GM18907 (cell line): ENCODE measurements at regions not wholly inside any gene's neighbourhood (a gene's known extent, or its start where the extent isn't known, plus 50 kb on each side); places are given as distances from the start of the nearest gene placed in this dataset.
"Not testable (repeated sequence)": the region's sequence is repeated elsewhere in the genome, so short reads cannot be mapped to it uniquely, and the experiment has no call there.

Source experiments
- ATAC-seq: cut with Tn5 transposase; IDR thresholded peaks from one replicate; pipeline ENCODE4 v1.9.1; 2021; ENCODE audit warnings: mild to moderate bottlenecking, moderate library complexity; ENCODE audit not compliant: unreplicated experiment

DNA sequence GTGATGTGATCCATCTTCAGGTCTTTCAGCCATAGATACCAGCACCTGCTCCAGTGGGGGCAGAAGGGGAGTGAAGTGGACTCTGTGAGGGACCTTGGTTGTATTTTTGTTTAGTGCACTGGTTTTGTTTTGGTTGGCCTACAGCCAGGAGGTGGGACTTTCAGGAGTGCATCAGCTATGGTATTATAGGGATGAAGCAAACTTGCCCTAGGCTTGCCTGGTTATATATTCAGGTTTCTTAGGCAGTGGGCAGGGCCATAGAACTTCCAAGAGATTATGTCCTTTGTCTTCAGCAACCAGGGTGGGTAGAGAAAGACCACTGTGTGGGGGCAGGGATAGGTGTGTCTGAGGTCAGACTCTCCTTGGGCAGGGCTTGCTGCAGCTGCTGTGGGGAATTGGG lies 337.3 kb upstream of the SGO1 start:
- no peak for ATAC-seq

- not testable (repeated sequence) for ATAC-seq
Observed at GRCh38 chr3:20517316-20517715, 331.3 kb upstream of the SGO1 start.

GRCh38 chr3:20516311-20516710 lies 330.3 kb upstream of the SGO1 start:
- no peak for ATAC-seq

GRCh38 chr3:20515834-20516233 lies 329.8 kb upstream of the SGO1 start:
- ATAC-seq, result no peak

- ATAC-seq, result peak; percentile 95
Observed at GRCh38 chr3:20511863-20512505, 326.0 kb upstream of the SGO1 start.

- no peak for ATAC-seq
Observed at GRCh38 chr3:20510396-20510795, 324.4 kb upstream of the SGO1 start.

- ATAC-seq, result no peak
Observed at GRCh38 chr3:20503394-20504082, 317.5 kb upstream of the SGO1 start.

DNA sequence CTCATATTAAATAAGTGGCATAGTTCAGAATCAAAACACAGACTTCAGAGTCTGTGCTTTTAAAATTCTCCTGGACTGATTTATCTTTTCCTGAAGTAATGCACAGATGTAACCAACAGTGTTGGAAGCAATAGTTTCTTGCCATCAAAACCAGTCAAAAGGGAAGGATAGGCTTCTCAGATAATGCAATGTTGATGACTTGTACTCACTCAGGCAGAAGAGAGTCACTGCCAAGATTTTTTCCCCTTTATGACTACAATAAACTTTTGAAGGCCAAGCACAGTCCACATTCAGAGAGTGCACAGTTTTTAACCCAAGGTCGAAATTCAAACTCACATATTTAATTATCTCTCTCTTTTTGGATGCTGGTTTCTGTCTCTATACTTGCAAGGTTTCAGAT lies 305.0 kb upstream of the SGO1 start:
- ATAC-seq, result no peak

DNA sequence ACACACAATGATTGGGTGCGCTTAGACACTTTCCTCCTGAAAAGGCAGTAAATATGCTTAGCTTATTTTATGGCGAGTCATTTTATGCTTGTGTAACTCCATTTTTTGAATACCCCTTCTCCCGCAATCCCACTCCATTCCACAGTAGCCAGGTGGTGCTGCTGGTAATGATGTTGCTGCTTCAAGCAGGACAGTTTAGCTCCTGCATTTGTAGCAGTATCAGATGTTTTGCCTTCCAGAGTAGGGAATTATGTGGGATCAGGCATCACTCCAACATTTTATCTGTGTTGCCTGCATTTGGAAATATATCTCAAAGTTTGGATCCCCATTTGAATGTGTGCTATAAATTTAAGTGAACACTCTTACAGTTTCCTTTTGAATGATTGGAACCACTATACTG lies 302.1 kb upstream of the SGO1 start:
- ATAC-seq, result no peak

DNA sequence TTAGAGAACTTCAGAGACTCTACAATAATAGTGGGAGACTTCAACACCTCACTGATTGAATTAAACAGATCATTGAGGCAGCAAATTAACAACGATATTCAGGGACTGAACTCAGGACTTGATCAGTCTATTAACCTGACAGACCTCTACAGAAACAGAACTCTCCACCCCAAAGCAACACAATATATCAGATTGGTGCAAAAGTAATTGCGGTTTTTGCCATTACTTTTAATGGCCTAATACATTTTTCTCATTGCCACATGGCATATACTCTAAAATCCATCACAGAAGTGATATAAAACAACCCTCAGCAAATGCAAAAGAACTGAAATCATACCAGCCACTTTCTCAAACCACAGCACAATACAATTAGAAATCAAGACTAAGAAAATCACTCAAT lies 298.1 kb upstream of the SGO1 start:
- ATAC-seq, result no peak

GRCh38 chr3:20482350-20482749 lies 296.3 kb upstream of the SGO1 start:
- ATAC-seq, result no peak

GRCh38 chr3:20480786-20481365 lies 294.9 kb upstream of the SGO1 start:
- no peak for ATAC-seq

DNA sequence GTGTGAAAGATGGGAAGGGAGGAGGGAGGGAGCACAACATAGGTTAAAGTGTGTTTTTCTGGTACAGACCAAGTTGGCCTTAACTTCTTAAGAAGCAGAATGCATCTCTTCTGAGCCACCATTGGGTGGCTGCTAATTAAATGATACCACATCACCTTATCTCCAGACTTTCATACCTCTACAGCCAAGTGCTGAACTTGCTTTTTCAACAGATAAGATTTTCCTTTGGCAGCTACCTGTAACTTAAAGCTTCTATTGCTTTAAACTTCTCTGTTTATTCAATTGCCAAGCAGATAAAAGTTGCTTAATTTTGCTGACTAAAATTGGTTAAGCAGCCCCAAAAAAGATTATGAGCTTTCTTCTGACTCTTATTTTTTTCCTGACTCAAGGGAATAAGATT lies 292.4 kb upstream of the SGO1 start:
- ATAC-seq, result no peak

- not testable (repeated sequence) for ATAC-seq
Observed at GRCh38 chr3:20464237-20464636, 278.2 kb upstream of the SGO1 start.

GRCh38 chr3:20462723-20463122 lies 276.7 kb upstream of the SGO1 start:
- ATAC-seq, result no peak

DNA sequence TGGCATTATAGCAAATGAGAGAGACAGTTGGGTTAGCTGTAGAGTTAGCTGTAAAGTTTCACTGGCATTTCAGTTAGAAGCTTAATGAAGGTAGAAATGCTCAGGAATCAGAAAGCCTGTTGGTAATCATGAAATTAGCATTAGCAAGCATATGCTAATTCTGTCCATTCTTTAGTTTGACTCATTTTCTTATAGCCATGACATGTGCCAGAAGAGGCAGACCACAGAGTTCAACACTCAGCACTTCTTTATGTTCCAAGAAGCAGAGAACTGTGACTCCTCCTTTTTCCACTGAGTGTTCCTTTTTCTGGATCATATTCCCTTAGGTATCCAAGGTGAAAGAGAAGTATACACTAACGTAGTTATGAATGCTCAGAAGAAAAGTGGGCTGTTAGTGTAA lies 276.2 kb upstream of the SGO1 start:
- no peak for ATAC-seq

DNA sequence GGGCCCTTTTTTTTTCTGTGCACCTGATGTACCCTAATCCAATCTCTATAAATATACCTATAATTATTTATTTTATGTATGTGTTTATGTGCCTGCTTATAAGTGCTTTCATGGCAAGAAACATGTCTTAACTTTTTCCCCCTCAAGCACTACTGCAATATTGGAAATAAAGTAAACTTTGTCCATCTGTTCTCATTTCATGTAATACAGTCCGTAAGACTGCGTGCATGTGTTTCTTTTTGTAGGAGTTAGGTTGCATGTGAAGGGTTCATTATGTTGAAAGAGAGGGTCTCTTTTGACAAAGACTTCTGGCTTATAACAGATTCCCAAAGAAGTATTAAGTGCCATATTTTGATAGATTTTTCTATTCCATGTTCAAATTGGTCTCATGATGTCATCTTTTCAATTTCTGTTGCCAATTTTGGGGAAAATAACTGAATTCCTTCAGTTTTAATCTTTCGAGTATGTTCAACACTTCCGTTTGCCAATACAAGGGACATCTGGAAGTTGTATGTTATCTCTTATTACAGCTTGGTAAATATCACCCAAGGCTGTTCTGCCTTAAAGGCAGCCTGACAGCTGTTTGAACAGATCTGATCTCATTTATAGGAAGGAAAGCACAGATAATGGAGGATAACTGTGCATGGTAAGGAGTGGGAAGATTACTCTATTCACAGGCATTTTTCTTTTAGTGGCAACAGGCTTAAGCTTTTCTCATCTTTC lies 273.1 kb upstream of the SGO1 start:
- ATAC-seq, result no peak

GRCh38 chr3:20456511-20456910 lies 270.5 kb upstream of the SGO1 start:
- ATAC-seq, result no peak

DNA sequence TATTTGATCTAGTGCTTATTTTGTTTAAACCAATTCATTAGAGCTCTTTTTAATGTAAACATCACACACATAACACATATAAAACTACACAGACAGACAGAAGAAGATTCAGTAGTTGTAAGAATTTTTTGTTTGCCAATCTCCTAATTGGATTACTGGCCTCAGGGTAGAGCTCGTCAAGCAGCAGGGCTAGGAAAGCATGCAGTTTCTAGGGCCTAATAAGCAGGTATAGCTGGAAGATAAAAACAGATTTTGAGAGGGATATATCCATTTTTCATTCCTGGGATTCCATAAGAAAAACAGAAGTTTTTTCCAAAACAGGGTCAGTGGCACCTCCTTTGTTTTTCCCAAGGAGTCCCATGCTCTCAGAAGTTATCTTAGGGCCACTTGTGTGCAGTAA lies 265.2 kb upstream of the SGO1 start:
- ATAC-seq, result no peak

GRCh38 chr3:20450611-20451010 lies 264.6 kb upstream of the SGO1 start:
- no peak for ATAC-seq

GRCh38 chr3:20442846-20443245 lies 256.8 kb upstream of the SGO1 start:
- ATAC-seq, result no peak

DNA sequence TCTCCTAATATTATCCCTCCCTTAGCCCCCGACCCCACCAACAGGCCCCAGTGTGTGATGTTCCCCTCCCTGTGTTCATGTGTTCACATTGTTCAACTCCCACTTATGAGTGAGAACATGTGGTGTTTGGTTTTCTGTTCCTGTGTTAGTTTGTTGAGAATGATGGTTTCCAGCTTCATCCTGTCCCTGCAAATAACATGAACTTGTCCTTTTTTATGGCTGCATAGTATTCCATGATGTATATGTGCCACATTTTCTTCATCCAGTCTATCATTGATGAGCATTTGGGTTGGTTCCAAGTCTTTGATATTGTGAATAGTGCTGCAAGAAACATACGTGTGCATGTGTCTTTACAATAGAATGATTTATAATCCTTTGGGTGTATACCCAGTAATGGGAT lies 241.3 kb upstream of the SGO1 start:
- not testable (repeated sequence) for ATAC-seq
